ENCODE measurements at regions not wholly inside any gene's neighbourhood (a gene's known extent, or its start where the extent isn't known, plus 50 kb on each side); places are given as distances from the start of the nearest gene placed in this dataset.

GRCh38 chr4:53686521-53686920 is 95.2 kb upstream of the LNX1 start:
- TF ChIP-seq EZH2 (IDR thresholded peaks at IDR 0.05; ENCODE audit: insufficient read depth, low read length) (no peak), CTCF (IDR thresholded peaks at IDR 0.05; ENCODE audit: insufficient read depth, low read depth, low read length) (no peak)
